ENCODE measurements at regions not wholly inside any gene's neighbourhood (a gene's known extent, or its start where the extent isn't known, plus 50 kb on each side); places are given as distances from the start of the nearest gene placed in this dataset.

GRCh38 chr18:3397786-3398185 is 52.2 kb upstream of the TGIF1 start:
- DNase-seq (no peak), ATAC-seq (ENCODE audit: poor library complexity) (no peak)
- no peak for TF ChIP-seq CTCF (IDR thresholded peaks at IDR 0.05)
- no peak overlapping the region for H3K27ac Mint-ChIP-seq
- peaks cover 5% of the 10 kb centered on the region for H3K9me3 Mint-ChIP-seq
- no peaks in the 10 kb centered on the region for H3K36me3 Mint-ChIP-seq (ENCODE audit: low read depth)
- H3K4me1 ChIP-seq (ENCODE audit: insufficient read depth, low read length): no peaks in the 10 kb centered on the region
- H3K27me3 ChIP-seq (ENCODE audit: control insufficient read depth in 1 of 2, insufficient read depth in 2 of 2, low read length in 2 of 2): no peaks in the 10 kb centered on the region
- peaks cover 5 to 8% of the 10 kb centered on the region in 2 experiments for H3K9me3 ChIP-seq (ENCODE audit: control insufficient read depth in 1 of 2, insufficient read depth in 1 of 2, low read length in 2 of 2)
- H3K27ac ChIP-seq (ENCODE audit: low read depth in 1 of 2, low read length in 2 of 2): no peak overlapping the region
- ChIA-PET CTCF (interaction anchor here (0.6 kb wide), 1 partner anchor 319 kb away, joined by 3 read pairs; no protein-coding TSS in a partner anchor), POLR2A (interaction anchor here (1.3 kb wide), 1 partner anchor 9 kb away, joined by 5 read pairs; no protein-coding TSS in a partner anchor)
- H3K4me3 ChIP-seq (ENCODE audit: low read length): no peak overlapping the region
- no peaks in the 10 kb centered on the region for H3K27me3 Mint-ChIP-seq
- no peak overlapping the region for H3K4me3 Mint-ChIP-seq
- no peaks in the 10 kb centered on the region for H3K36me3 ChIP-seq (ENCODE audit: insufficient read depth, low read length)
- intact Hi-C loops (cut with DNase I, micrococcal nuclease): no loop called here
- peaks cover 2% of the 10 kb centered on the region for H3K4me1 Mint-ChIP-seq (ENCODE audit: low read depth)
